Transverse colon (tissue), 4 donors: ENCODE measurements at regions not wholly inside any gene's neighbourhood (a gene's known extent, or its start where the extent isn't known, plus 50 kb on each side); places are given as distances from the start of the nearest gene placed in this dataset.

Experiments
- DNase-seq: peaks from one replicate; pipeline ENCODE4 v3.0.0-alpha.2; 2019
- H3K27ac ChIP-seq, 4 donors: fragments of 200-600 bp; sonication (generic); 2 replicates each; pipeline ENCODE4 v1.5.1; 2016 to 2018; ENCODE audit warnings: inconsistent platforms in 4 of 4
- H3K27me3 ChIP-seq: fragments of 200-600 bp; sonication (generic); 2 replicates; pipeline ENCODE4 v1.5.1; 2017; ENCODE audit warnings: inconsistent platforms
- H3K36me3 ChIP-seq, 4 donors: fragments of 200-600 bp; sonication (generic); 2 replicates each; pipeline ENCODE4 v1.5.1; 2017 to 2019; ENCODE audit warnings: inconsistent platforms in 4 of 4
- H3K4me1 ChIP-seq, 4 donors: fragments of 200-600 bp; sonication (generic); 2 replicates each; pipeline ENCODE4 v1.5.1; 2017 to 2020; ENCODE audit warnings: inconsistent platforms in 4 of 4
- H3K4me3 ChIP-seq, 4 donors: fragments of 200-600 bp; sonication (generic); 1 replicate in 1 of 4; 2 replicates in 3 of 4; pipeline versions ENCODE4 v1.5.1 to v1.6.1; 2017 to 2019; ENCODE audit warnings: inconsistent platforms in 4 of 4
- H3K9me3 ChIP-seq, 2 donors: fragments of 200-600 bp; sonication (generic); 2 replicates each; pipeline ENCODE4 v1.5.1; 2017 to 2019; ENCODE audit warnings: inconsistent platforms in 2 of 2
- EP300 ChIP-seq: sonication (generic); formaldehyde crosslinking; IDR thresholded peaks from one replicate; pipeline ENCODE4 v1.6.1; 2017; ENCODE audit warnings: antibody characterized with exemption, low read depth
- POLR2A ChIP-seq: fragments of 450-650 bp; IDR thresholded peaks from one replicate; pipeline ENCODE4 v1.6.1; 2016; ENCODE audit warnings: antibody characterized with exemption, mild to moderate bottlenecking, moderate library complexity
- POLR2AphosphoS5 ChIP-seq, 3 donors: sonication (generic); formaldehyde crosslinking; IDR thresholded peaks; one replicate each; pipeline ENCODE4 v1.6.1; 2016; ENCODE audit warnings: antibody characterized with exemption in 3 of 3
- WGBS, 2 donors: methylation state at CpG; one replicate each; pipeline ENCODE4 v1.1.5; 2018; ENCODE audit warnings: low coverage in 1 of 2; 5-methylcytosine and 5-hydroxymethylcytosine counted together
- in situ Hi-C, 4 donors: fragments of 200-750 bp; cut with MboI; loops; one replicate each; pipeline versions ENCODE4 v1.15.0 to v1.15.1; 2017; ENCODE audit warnings: low sequenced_read_pairs in 3 of 4, low pct_ligation_motif_present in 1 of 4, low pct_unique_long_range_greater_than_20kb in 1 of 4
- intact Hi-C: fragments of 100-400 bp; cut with DNase I; formaldehyde crosslinking; loops from one replicate; pipeline ENCODE4 v1.15.1; 2023; ENCODE audit warnings: low total_unique reads
- TF ChIP-seq, protein P1 (sequence below), 5 experiments: fragments of 200-600 bp in 3 of 5; fragments of 450-650 bp in 2 of 5; sonication (generic) in 3 of 5; IDR thresholded peaks; 1 replicate in 2 of 5; 2 replicates in 3 of 5; pipeline ENCODE4 v1.5.1; 2016 to 2017; ENCODE audit warnings: antibody characterized with exemption in 5 of 5, inconsistent platforms in 3 of 5, mild to moderate bottlenecking in 2 of 5, moderate library complexity in 1 of 5

DNA sequence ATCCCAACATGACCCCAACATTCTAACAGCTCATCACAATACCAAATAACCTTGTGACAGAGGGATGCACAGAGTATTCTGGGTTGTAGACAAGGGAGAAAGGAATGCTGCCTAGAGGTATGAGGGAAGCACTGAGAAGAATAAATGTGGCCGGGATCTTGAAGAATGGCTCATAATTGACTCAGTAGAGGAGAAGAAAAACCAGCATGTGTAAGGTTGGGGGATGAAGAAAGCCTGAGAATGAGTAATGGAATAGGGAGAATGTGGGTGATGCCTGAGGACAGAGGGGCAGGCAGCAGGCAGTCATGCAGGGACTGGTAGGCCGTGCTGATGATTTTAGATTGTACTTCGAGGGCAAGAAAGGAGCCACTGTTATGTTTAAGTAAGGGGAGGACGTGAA, 75.4 kb upstream of the ELMO1 start:
- Histone ChIP-seq H3K36me3 (no peaks in the 10 kb centered on the region), H3K27ac (no peak overlapping the region), H3K4me1 (no peaks in the 10 kb centered on the region), H3K9me3 (no peaks in the 10 kb centered on the region), H3K4me3 (no peak overlapping the region), H3K27me3 (no peaks in the 10 kb centered on the region)
- intact Hi-C loops (no loop called here), in situ Hi-C loops (no loop called here)
- DNase-seq: no peak
- 76 to 82% methylated on average over 4 of the region's 4 CpGs for WGBS, 2 donors
- TF ChIP-seq EP300: no peak
- no peak for TF ChIP-seq POLR2A
- TF ChIP-seq, protein P1, sequence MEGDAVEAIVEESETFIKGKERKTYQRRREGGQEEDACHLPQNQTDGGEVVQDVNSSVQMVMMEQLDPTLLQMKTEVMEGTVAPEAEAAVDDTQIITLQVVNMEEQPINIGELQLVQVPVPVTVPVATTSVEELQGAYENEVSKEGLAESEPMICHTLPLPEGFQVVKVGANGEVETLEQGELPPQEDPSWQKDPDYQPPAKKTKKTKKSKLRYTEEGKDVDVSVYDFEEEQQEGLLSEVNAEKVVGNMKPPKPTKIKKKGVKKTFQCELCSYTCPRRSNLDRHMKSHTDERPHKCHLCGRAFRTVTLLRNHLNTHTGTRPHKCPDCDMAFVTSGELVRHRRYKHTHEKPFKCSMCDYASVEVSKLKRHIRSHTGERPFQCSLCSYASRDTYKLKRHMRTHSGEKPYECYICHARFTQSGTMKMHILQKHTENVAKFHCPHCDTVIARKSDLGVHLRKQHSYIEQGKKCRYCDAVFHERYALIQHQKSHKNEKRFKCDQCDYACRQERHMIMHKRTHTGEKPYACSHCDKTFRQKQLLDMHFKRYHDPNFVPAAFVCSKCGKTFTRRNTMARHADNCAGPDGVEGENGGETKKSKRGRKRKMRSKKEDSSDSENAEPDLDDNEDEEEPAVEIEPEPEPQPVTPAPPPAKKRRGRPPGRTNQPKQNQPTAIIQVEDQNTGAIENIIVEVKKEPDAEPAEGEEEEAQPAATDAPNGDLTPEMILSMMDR (IDR thresholded peaks at IDR 0.05): no peak

DNA sequence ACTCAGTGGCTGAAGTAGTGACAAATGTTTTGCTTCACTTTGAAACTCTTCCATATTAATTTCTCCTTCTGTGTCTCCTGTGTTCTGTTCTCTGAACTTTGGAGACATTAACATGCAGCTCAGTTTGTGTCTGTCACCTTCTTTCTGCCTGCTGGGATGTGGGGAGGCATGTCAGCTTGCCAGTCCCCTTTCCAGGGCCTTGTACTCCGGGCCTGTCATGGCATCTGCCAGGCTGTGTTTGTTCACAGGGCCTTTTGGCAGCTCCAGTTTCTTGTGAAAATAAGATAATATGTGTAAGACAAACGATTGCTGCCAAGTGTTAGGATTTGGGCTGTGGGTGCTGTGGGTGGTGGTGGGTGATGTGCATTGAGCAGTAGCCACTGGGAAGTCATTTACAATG, 76.1 kb upstream of the ELMO1 start:
- WGBS, 2 donors: 37 to 53% methylated on average over 2 of the region's 2 CpGs
- Histone ChIP-seq H3K27me3 (no peaks in the 10 kb centered on the region), H3K9me3 (no peaks in the 10 kb centered on the region), H3K4me3 (no peak overlapping the region), H3K27ac (no peak overlapping the region), H3K36me3 (no peaks in the 10 kb centered on the region), H3K4me1 (no peaks in the 10 kb centered on the region)
- intact Hi-C loops: no loop called here
- in situ Hi-C loops: no loop called here
- DNase-seq: no peak
- TF ChIP-seq EP300 (no peak), POLR2AphosphoS5 (IDR thresholded peaks at IDR 0.05) (no peak), POLR2A (no peak)
- TF ChIP-seq, protein P1 (IDR thresholded peaks at IDR 0.05): no peak

DNA sequence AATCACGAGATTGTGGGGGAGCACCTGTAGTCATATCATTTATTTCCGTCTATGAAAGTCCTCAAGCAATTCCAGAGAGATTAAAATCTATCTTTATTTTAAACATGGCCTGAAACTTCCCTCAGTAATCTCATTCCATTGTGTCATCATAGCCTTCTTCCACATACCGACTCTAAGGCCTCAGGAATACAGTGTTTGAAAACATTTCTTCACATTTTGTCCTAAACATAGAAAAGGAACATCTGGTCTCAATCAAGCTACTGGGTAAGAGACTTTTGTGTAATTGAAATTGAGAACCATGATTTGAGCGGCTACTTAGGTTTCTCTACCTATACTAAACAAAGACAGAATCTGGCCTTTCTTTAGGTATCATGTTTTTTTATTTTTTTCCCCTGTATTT, 78.0 kb upstream of the ELMO1 start:
- no peak for DNase-seq
- WGBS, 2 donors: 69 to 76% methylated on average over 4 of the region's 4 CpGs
- in situ Hi-C loops: no loop called here
- intact Hi-C loops: no loop called here
- no peaks in the 10 kb centered on the region for H3K36me3 ChIP-seq
- no peaks in the 10 kb centered on the region for H3K4me1 ChIP-seq
- no peaks in the 10 kb centered on the region for H3K27me3 ChIP-seq
- no peak overlapping the region for H3K4me3 ChIP-seq
- H3K27ac ChIP-seq: no peak overlapping the region
- H3K9me3 ChIP-seq: no peaks in the 10 kb centered on the region
- TF ChIP-seq EP300: no peak
- TF ChIP-seq POLR2AphosphoS5 (IDR thresholded peaks at IDR 0.05): no peak
- TF ChIP-seq POLR2A: no peak
- TF ChIP-seq, protein P1 (IDR thresholded peaks at IDR 0.05): no peak

DNA sequence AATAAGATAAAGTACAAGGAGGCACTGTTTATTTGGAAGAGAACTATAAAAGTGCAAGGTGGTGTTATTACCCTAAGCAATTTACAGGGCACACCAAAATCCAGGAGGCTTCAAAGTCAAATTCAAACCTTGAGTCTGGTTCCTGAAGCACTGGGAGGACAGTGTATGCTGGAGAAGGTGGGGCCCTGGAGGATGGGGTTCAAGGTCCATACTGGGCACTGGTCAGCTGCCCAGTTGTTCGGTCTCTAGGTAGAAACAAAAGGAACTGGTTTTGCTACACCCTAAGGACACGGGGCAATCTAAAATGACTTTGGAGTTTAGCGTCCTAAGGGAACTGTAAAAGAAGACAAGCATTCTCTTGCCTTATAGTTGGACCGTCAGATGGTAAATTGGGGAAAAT, 78.4 kb upstream of the ELMO1 start:
- DNase-seq: no peak
- in situ Hi-C loops: no loop called here
- Histone ChIP-seq H3K4me1 (no peaks in the 10 kb centered on the region), H3K27me3 (no peaks in the 10 kb centered on the region), H3K27ac (no peak overlapping the region), H3K9me3 (no peaks in the 10 kb centered on the region), H3K4me3 (no peak overlapping the region), H3K36me3 (no peaks in the 10 kb centered on the region)
- TF ChIP-seq POLR2A (no peak), POLR2AphosphoS5 (IDR thresholded peaks at IDR 0.05) (no peak)
- 47 to 59% methylated on average over 3 to 4 of the region's 4 CpGs for WGBS, 2 donors
- intact Hi-C loops: no loop called here

DNA sequence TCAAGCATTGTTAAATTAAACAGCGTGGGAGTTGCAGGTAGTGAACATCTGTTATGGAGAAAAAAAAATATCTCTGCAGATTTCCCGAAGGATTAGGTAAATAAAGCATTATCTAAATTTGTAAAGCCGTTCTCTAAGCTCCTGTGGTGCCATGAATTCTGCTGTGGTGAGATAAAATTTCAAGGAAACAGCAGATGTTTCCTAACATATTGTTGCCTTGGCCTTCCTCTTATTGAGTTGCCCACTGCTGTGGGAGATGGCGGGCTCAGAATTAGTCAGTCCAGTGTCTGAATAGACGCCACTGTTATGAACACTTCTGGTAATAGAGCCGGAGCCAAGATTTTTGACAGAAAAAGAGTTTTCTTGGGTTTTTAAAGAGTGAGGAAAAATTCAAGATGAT, 82.6 kb upstream of the ELMO1 start:
- no peak for TF ChIP-seq POLR2AphosphoS5 (IDR thresholded peaks at IDR 0.05)
- TF ChIP-seq, protein P1 (IDR thresholded peaks at IDR 0.05): no peak
- in situ Hi-C loops (no loop called here), intact Hi-C loops (no loop called here)
- Histone ChIP-seq H3K9me3 (no peaks in the 10 kb centered on the region), H3K27me3 (no peaks in the 10 kb centered on the region), H3K4me1 (peaks cover 0 to 4% (median 0%) of the 10 kb centered on the region in 4 donors), H3K36me3 (no peaks in the 10 kb centered on the region), H3K27ac (no peak overlapping the region), H3K4me3 (no peak overlapping the region)
- 49 to 62% methylated on average over 3 to 6 of the region's 6 CpGs for WGBS, 2 donors
- no peak for DNase-seq
